ENCODE measurements at regions not wholly inside any gene's neighbourhood (a gene's known extent, or its start where the extent isn't known, plus 50 kb on each side); places are given as distances from the start of the nearest gene placed in this dataset.
"Not testable (repeated sequence)": the region's sequence is repeated elsewhere in the genome, so short reads cannot be mapped to it uniquely, and the experiment has no call there.

DNA sequence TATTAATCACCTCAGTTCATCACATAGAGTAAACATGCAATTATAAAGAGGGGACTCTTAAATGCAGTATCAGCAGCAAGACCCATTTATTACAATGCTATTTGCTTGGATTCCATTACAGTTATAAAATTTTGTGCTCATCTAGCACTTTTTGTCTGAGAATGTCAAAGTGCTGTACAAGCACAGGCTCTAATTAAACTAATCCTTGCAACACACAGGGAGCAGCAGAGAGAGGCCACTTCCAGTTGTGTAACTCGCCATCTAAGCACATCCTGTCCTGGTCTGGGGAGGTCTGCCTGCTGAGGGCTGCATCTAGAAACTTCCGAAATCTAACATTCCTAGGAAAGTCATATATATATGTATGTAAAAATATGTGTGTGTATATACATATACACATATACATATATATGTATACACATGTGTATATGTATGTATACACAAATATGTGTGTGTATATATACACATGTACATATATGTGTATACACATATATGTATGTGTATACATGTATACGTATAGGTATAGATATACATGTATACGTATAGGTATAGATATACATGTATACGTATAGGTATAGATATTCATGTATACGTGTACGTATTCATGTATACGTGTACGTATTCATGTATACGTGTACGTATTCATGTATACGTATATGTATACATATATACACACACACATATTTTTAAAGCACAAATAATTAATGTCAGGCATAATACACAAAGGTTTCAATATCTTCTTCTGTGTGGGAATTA is 136.4 kb upstream of the JARID2 start:
- Histone ChIP-seq H3K9me3 (no peaks in the 10 kb centered on the region), H3K27me3 (no peaks in the 10 kb centered on the region), H3K27ac (no peak overlapping the region), H3K4me3 (no peak overlapping the region), H3K36me3 (no peaks in the 10 kb centered on the region), H3K4me1 (no peaks in the 10 kb centered on the region)
- DNase-seq (ENCODE audit: extremely low spot score in 2 of 2): no peak
- TF ChIP-seq POLR2AphosphoS5 (IDR thresholded peaks at IDR 0.05; ENCODE audit: insufficient read depth in 1 of 2, low read depth in 1 of 2) (no peak), POLR2A (IDR thresholded peaks at IDR 0.05) (no peak)
- TF ChIP-seq, protein P1, sequence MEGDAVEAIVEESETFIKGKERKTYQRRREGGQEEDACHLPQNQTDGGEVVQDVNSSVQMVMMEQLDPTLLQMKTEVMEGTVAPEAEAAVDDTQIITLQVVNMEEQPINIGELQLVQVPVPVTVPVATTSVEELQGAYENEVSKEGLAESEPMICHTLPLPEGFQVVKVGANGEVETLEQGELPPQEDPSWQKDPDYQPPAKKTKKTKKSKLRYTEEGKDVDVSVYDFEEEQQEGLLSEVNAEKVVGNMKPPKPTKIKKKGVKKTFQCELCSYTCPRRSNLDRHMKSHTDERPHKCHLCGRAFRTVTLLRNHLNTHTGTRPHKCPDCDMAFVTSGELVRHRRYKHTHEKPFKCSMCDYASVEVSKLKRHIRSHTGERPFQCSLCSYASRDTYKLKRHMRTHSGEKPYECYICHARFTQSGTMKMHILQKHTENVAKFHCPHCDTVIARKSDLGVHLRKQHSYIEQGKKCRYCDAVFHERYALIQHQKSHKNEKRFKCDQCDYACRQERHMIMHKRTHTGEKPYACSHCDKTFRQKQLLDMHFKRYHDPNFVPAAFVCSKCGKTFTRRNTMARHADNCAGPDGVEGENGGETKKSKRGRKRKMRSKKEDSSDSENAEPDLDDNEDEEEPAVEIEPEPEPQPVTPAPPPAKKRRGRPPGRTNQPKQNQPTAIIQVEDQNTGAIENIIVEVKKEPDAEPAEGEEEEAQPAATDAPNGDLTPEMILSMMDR (IDR thresholded peaks at IDR 0.05): no peak
- intact Hi-C loops (cut with DNase I): no loop called here

DNA sequence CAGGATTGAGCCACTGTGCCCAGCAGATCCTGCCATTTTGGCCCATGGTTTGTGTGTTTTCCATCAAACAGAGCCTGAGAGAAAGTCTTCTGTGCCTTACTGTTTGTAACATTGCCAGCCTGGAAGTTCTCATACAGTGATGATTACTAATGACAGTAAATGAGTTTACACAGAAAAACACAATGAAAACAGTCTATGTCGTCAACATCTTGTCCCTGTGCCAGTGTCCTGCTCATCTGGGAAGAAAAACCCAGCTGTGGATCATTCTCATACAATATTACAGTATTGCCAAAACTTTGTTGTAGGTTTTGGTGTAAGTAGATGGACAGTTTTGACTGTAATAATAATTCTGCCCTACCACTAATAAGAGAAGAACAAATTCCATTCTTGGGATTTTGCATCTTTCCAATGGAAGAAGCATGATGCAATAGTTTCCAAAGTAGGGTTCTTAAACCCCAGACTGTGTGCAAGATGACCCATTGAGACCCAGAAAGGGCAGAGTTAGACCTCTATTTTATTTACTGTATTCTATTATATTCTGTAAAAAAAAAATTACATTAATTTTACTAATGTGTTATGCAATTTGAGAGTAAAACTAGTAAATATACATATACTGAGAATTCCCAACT is 135.0 kb upstream of the JARID2 start:
- H3K27me3 ChIP-seq: no peaks in the 10 kb centered on the region
- intact Hi-C loops (cut with DNase I): no loop called here
- DNase-seq (ENCODE audit: extremely low spot score in 2 of 2): no peak
- H3K27ac ChIP-seq: no peak overlapping the region
- H3K36me3 ChIP-seq: no peaks in the 10 kb centered on the region
- TF ChIP-seq POLR2AphosphoS5 (IDR thresholded peaks at IDR 0.05; ENCODE audit: insufficient read depth in 1 of 2, low read depth in 1 of 2): no peak
- TF ChIP-seq, protein P1 (IDR thresholded peaks at IDR 0.05): no peak
- no peaks in the 10 kb centered on the region for H3K9me3 ChIP-seq
- no peaks in the 10 kb centered on the region for H3K4me1 ChIP-seq
- H3K4me3 ChIP-seq: no peak overlapping the region

DNA sequence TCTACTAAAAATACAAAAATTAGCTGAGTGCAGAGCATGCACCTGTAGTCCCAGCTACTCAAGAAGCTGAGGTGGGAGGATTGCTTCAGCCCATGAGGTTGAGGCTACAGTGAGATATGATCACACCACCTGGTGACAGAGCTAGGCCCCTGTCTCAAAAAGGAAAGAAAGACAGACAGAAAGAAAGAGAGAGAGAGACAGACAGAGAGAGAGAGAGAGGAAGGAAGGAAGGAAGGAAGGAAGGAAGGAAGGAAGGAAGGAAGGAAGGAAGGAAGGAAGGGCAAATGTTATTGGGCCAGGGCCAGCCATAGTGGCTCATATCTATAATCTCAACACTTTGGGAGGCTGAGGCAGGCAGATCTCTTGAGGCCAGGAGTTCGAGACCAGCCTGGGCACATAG is 134.3 kb upstream of the JARID2 start:
- H3K4me1 ChIP-seq; DNase-seq (ENCODE audit: extremely low spot score in 2 of 2); H3K9me3 ChIP-seq; H3K27me3 ChIP-seq; intact Hi-C loops (cut with DNase I); H3K27ac ChIP-seq; H3K36me3 ChIP-seq; H3K4me3 ChIP-seq: not testable (repeated sequence)

DNA sequence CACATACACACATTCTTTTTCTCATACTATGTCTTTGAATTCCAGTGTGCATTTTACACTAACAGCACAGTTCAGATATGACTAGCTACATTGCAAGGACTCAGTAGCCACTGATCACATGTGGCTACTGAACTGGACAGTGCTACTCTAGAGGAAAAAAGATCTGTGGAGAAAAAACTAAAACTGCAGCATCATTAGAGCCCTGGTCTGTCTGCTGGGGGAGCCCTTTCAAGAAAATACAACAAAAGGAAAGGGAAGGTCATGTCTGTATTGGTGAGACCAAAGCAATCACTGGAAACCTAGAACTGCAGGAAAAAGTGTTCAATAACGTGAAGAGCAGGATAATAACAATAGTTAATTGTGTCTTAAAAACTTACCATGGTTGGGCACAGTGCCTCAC is 132.3 kb upstream of the JARID2 start:
- intact Hi-C loops (cut with DNase I): no loop called here
- Histone ChIP-seq H3K9me3 (no peaks in the 10 kb centered on the region), H3K4me1 (no peaks in the 10 kb centered on the region), H3K4me3 (no peak overlapping the region), H3K36me3 (no peaks in the 10 kb centered on the region), H3K27me3 (no peaks in the 10 kb centered on the region), H3K27ac (no peak overlapping the region)
- no peak for DNase-seq (ENCODE audit: extremely low spot score in 2 of 2)
- TF ChIP-seq, protein P1 (IDR thresholded peaks at IDR 0.05): no peak
- TF ChIP-seq POLR2AphosphoS5 (IDR thresholded peaks at IDR 0.05; ENCODE audit: insufficient read depth in 1 of 2, low read depth in 1 of 2) (no peak), POLR2A (IDR thresholded peaks at IDR 0.05) (no peak)

DNA sequence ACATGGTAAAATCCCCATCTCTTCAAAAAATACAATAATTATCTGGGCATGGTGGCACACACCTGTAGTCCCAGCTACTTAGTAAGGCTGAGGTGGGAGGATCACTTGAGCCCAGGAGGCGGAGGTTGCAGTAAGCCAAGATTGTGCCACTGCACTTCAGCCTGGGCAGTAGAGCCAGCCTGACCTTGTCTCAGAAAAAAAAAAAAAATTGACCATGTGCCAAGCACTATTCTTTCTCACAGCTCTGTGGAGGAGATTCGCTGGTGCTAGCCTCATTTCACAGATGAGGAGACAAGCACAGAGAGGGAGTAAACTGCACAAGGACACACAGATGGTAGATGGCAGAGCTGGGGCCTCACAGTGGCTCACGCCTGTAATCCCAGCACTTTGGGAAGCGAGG is 131.8 kb upstream of the JARID2 start:
- no peak for DNase-seq (ENCODE audit: extremely low spot score in 2 of 2)
- Histone ChIP-seq H3K27ac (no peak overlapping the region), H3K27me3 (no peaks in the 10 kb centered on the region), H3K4me3 (no peak overlapping the region), H3K36me3 (no peaks in the 10 kb centered on the region), H3K9me3 (no peaks in the 10 kb centered on the region), H3K4me1 (no peaks in the 10 kb centered on the region)
- intact Hi-C loops (cut with DNase I): no loop called here
- no peak for TF ChIP-seq POLR2A (IDR thresholded peaks at IDR 0.05)
- TF ChIP-seq POLR2AphosphoS5 (IDR thresholded peaks at IDR 0.05; ENCODE audit: insufficient read depth in 1 of 2, low read depth in 1 of 2): no peak
- TF ChIP-seq, protein P1 (IDR thresholded peaks at IDR 0.05): no peak
